ENCODE measurements at regions not wholly inside any gene's neighbourhood (a gene's known extent, or its start where the extent isn't known, plus 50 kb on each side); places are given as distances from the start of the nearest gene placed in this dataset.
"Not testable (repeated sequence)": the region's sequence is repeated elsewhere in the genome, so short reads cannot be mapped to it uniquely, and the experiment has no call there.

- Histone ChIP-seq H3K9me3 (ENCODE audit: low read depth) (no peaks in the 10 kb centered on the region), H3K9me2 (ENCODE audit: insufficient read depth) (no peaks in the 10 kb centered on the region), H3K4me1 (ENCODE audit: insufficient read depth) (no peaks in the 10 kb centered on the region), H4K20me1 (ENCODE audit: insufficient read depth) (no peaks in the 10 kb centered on the region), H3K4me3 (no peak overlapping the region), H3K9ac (no peak overlapping the region), H3K79me2 (ENCODE audit: insufficient read depth) (no peaks in the 10 kb centered on the region), H3F3A (ENCODE audit: insufficient read depth) (no peaks in the 10 kb centered on the region), H3K27me3 (replicated peaks; ENCODE audit: insufficient read depth) (no peaks in the 10 kb centered on the region), H3K36me3 (ENCODE audit: low read depth) (no peaks in the 10 kb centered on the region), H2AFZ (no peak overlapping the region), H3K27ac (no peak overlapping the region), H3K4me2 (ENCODE audit: unreplicated experiment) (no peak overlapping the region)
- in situ Hi-C loops (cut with MboI), result no loop called here
- TF ChIP-seq EZH2 (IDR thresholded peaks at IDR 0.05; ENCODE audit: insufficient read depth, poor library complexity, severe bottlenecking) (no peak), EZH2phosphoT487 (IDR thresholded peaks at IDR 0.05; ENCODE audit: insufficient read depth, low read depth) (no peak)
- 12 to 20% methylated on average over 5 of the region's 5 CpGs for WGBS, 2 experiments (ENCODE audit: low coverage in 1 of 2, low lambda C conversion rate in 2 of 2, missing lambda C conversion rate in 2 of 2)
- DNase-seq, result no peak
These were observed 791.2 kb downstream of the TMEM121 start for GRCh38 chr14:106317593-106317992.

GRCh38 chr14:106318700-106319099, 792.3 kb downstream of the TMEM121 start:
- WGBS, 2 experiments (ENCODE audit: low coverage in 1 of 2, low lambda C conversion rate in 2 of 2, missing lambda C conversion rate in 2 of 2), result 13 to 26% methylated on average over 3 of the region's 3 CpGs

DNA sequence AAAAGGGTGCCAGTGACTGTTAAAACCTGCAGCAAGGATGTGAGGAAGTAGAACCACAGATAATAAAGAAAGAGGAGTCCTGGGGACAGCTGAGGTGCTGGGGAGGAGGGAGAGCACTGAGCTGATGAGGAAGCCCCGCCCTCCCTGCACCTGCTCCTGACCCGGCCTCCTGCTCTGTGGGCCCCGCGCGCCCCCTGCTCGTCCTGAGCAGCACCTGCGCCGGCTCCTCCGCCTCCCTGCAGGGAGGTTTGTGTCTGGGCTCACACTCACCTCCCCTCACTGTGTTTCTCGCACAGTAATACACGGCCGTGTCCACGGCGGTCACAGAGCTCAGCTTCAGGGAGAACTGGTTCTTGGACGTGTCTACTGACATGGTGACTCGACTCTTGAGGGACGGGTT, 797.6 kb downstream of the TMEM121 start:
- H3K4me3 ChIP-seq; DNase-seq; in situ Hi-C loops (cut with MboI); H2AFZ ChIP-seq; H3K4me1 ChIP-seq (ENCODE audit: insufficient read depth); H3K9me2 ChIP-seq (ENCODE audit: insufficient read depth); H3K27ac ChIP-seq; H3K79me2 ChIP-seq (ENCODE audit: insufficient read depth); H3K4me2 ChIP-seq (ENCODE audit: unreplicated experiment); H3K27me3 ChIP-seq (replicated peaks; ENCODE audit: insufficient read depth); H3K9me3 ChIP-seq (ENCODE audit: low read depth); H3K9ac ChIP-seq; H3K36me3 ChIP-seq (ENCODE audit: low read depth); H3F3A ChIP-seq (ENCODE audit: insufficient read depth); H4K20me1 ChIP-seq (ENCODE audit: insufficient read depth): not testable (repeated sequence)
- WGBS, 2 experiments (ENCODE audit: low coverage in 1 of 2, low lambda C conversion rate in 2 of 2, missing lambda C conversion rate in 2 of 2), result 42 to 55% methylated on average over 11 to 17 of the region's 17 CpGs

More at GRCh38 chr14:106318700-106319099, 792.3 kb downstream of the TMEM121 start:
- Histone ChIP-seq H3K79me2 (ENCODE audit: insufficient read depth) (no peaks in the 10 kb centered on the region), H3K9ac (no peak overlapping the region), H3K27ac (no peak overlapping the region), H2AFZ (no peak overlapping the region), H3F3A (ENCODE audit: insufficient read depth) (no peaks in the 10 kb centered on the region), H3K4me2 (ENCODE audit: unreplicated experiment) (no peak overlapping the region), H3K4me3 (no peak overlapping the region), H4K20me1 (ENCODE audit: insufficient read depth) (no peaks in the 10 kb centered on the region), H3K9me3 (ENCODE audit: low read depth) (no peaks in the 10 kb centered on the region), H3K36me3 (ENCODE audit: low read depth) (no peaks in the 10 kb centered on the region), H3K27me3 (replicated peaks; ENCODE audit: insufficient read depth) (no peaks in the 10 kb centered on the region), H3K9me2 (ENCODE audit: insufficient read depth) (no peaks in the 10 kb centered on the region), H3K4me1 (ENCODE audit: insufficient read depth) (no peaks in the 10 kb centered on the region)
- in situ Hi-C loops (cut with MboI), result no loop called here
- no peak for DNase-seq
- TF ChIP-seq EZH2 (IDR thresholded peaks at IDR 0.05; ENCODE audit: insufficient read depth, poor library complexity, severe bottlenecking) (no peak), EZH2phosphoT487 (IDR thresholded peaks at IDR 0.05; ENCODE audit: insufficient read depth, low read depth) (no peak)

DNA sequence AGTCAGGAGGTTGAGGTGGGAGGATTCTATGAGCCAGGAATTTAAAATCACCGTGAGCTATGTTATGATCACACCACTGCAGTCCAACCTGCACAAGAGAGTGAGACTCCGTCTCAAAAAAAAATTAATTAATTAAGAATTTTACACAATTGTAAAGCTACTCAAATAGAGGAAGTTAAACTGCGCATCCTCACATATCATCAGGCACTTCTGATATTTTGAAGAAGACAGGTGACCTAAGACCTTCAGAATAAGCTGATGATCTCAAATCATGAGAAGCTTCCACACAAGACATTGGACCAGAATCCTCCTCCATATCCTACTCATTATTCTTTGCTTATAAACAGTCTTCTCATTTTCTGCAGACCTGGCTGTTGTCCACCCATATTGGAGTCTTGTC, 800.9 kb downstream of the TMEM121 start:
- no peak overlapping the region for H3K9ac ChIP-seq
- H3F3A ChIP-seq (ENCODE audit: insufficient read depth), result no peaks in the 10 kb centered on the region
- no peaks in the 10 kb centered on the region for H3K9me2 ChIP-seq (ENCODE audit: insufficient read depth)
- H3K27ac ChIP-seq, result no peak overlapping the region
- no peak for TF ChIP-seq EZH2phosphoT487 (IDR thresholded peaks at IDR 0.05; ENCODE audit: insufficient read depth, low read depth)
- TF ChIP-seq EZH2 (IDR thresholded peaks at IDR 0.05; ENCODE audit: insufficient read depth, poor library complexity, severe bottlenecking), result no peak
- no peaks in the 10 kb centered on the region for H3K27me3 ChIP-seq (replicated peaks; ENCODE audit: insufficient read depth)
- H3K36me3 ChIP-seq (ENCODE audit: low read depth), result no peaks in the 10 kb centered on the region
- 12 to 16% methylated on average over 3 of the region's 3 CpGs for WGBS, 2 experiments (ENCODE audit: low coverage in 1 of 2, low lambda C conversion rate in 2 of 2, missing lambda C conversion rate in 2 of 2)
- H3K4me3 ChIP-seq, result no peak overlapping the region
- H2AFZ ChIP-seq, result no peak overlapping the region
- H3K79me2 ChIP-seq (ENCODE audit: insufficient read depth), result no peaks in the 10 kb centered on the region
- in situ Hi-C loops (cut with MboI), result no loop called here
- no peaks in the 10 kb centered on the region for H3K9me3 ChIP-seq (ENCODE audit: low read depth)
- DNase-seq, result no peak
- no peak overlapping the region for H3K4me2 ChIP-seq (ENCODE audit: unreplicated experiment)
- H3K4me1 ChIP-seq (ENCODE audit: insufficient read depth), result no peaks in the 10 kb centered on the region
- H4K20me1 ChIP-seq (ENCODE audit: insufficient read depth), result no peaks in the 10 kb centered on the region

- in situ Hi-C loops (cut with MboI); H3K36me3 ChIP-seq (ENCODE audit: low read depth); H4K20me1 ChIP-seq (ENCODE audit: insufficient read depth); H3K4me3 ChIP-seq; H2AFZ ChIP-seq; H3K4me2 ChIP-seq (ENCODE audit: unreplicated experiment); H3K4me1 ChIP-seq (ENCODE audit: insufficient read depth); H3K9me2 ChIP-seq (ENCODE audit: insufficient read depth); H3K79me2 ChIP-seq (ENCODE audit: insufficient read depth); H3K27me3 ChIP-seq (replicated peaks; ENCODE audit: insufficient read depth); H3K9ac ChIP-seq; DNase-seq; H3K9me3 ChIP-seq (ENCODE audit: low read depth); H3F3A ChIP-seq (ENCODE audit: insufficient read depth); H3K27ac ChIP-seq: not testable (repeated sequence)
- 21 to 25% methylated on average over 4 of the region's 4 CpGs for WGBS, 2 experiments (ENCODE audit: low coverage in 1 of 2, low lambda C conversion rate in 2 of 2, missing lambda C conversion rate in 2 of 2)
These were observed 801.4 kb downstream of the TMEM121 start for GRCh38 chr14:106327702-106328353.

DNA sequence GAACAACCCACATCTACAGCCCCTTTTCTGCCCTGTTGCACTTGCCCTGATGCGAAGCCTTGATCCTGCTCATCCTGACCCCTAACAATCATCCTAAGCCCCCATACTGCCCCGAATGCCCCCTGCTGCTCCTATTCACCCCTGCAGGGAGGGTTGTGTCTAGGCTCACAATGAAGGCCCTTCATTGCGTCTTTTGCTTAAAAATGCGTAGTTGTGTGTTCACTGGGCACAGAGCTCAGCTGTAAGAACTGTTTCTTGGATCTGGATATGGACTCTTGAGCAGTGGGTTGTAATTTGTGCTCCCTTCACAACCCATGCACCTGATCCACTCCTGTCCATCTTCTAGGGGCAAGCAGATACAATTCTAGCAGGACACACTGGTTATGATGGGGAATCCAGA, 802.9 kb downstream of the TMEM121 start:
- H3K4me3 ChIP-seq; H4K20me1 ChIP-seq (ENCODE audit: insufficient read depth); in situ Hi-C loops (cut with MboI); H2AFZ ChIP-seq; H3K27ac ChIP-seq; H3K9me2 ChIP-seq (ENCODE audit: insufficient read depth); H3K79me2 ChIP-seq (ENCODE audit: insufficient read depth); H3K9ac ChIP-seq; H3K9me3 ChIP-seq (ENCODE audit: low read depth); H3K27me3 ChIP-seq (replicated peaks; ENCODE audit: insufficient read depth); H3K4me2 ChIP-seq (ENCODE audit: unreplicated experiment); H3F3A ChIP-seq (ENCODE audit: insufficient read depth); H3K4me1 ChIP-seq (ENCODE audit: insufficient read depth); DNase-seq; H3K36me3 ChIP-seq (ENCODE audit: low read depth): not testable (repeated sequence)
- WGBS, 2 experiments (ENCODE audit: low coverage in 1 of 2, low lambda C conversion rate in 2 of 2, missing lambda C conversion rate in 2 of 2), result 5 to 7% methylated on average over 4 of the region's 4 CpGs

- H3K9ac ChIP-seq; H3F3A ChIP-seq (ENCODE audit: insufficient read depth); H3K27me3 ChIP-seq (replicated peaks; ENCODE audit: insufficient read depth); H3K4me3 ChIP-seq; DNase-seq; H3K79me2 ChIP-seq (ENCODE audit: insufficient read depth); H3K36me3 ChIP-seq (ENCODE audit: low read depth); H3K4me2 ChIP-seq (ENCODE audit: unreplicated experiment); H2AFZ ChIP-seq; H3K9me3 ChIP-seq (ENCODE audit: low read depth); in situ Hi-C loops (cut with MboI); H4K20me1 ChIP-seq (ENCODE audit: insufficient read depth); H3K9me2 ChIP-seq (ENCODE audit: insufficient read depth); H3K4me1 ChIP-seq (ENCODE audit: insufficient read depth); H3K27ac ChIP-seq: not testable (repeated sequence)
- WGBS, 2 experiments (ENCODE audit: low coverage in 1 of 2, low lambda C conversion rate in 2 of 2, missing lambda C conversion rate in 2 of 2), result 8 to 10% methylated on average over 5 to 6 of the region's 8 CpGs
These were observed 803.8 kb downstream of the TMEM121 start for GRCh38 chr14:106329987-106330774.
